ENCODE measurements at regions not wholly inside any gene's neighbourhood (a gene's known extent, or its start where the extent isn't known, plus 50 kb on each side); places are given as distances from the start of the nearest gene placed in this dataset.

DNA sequence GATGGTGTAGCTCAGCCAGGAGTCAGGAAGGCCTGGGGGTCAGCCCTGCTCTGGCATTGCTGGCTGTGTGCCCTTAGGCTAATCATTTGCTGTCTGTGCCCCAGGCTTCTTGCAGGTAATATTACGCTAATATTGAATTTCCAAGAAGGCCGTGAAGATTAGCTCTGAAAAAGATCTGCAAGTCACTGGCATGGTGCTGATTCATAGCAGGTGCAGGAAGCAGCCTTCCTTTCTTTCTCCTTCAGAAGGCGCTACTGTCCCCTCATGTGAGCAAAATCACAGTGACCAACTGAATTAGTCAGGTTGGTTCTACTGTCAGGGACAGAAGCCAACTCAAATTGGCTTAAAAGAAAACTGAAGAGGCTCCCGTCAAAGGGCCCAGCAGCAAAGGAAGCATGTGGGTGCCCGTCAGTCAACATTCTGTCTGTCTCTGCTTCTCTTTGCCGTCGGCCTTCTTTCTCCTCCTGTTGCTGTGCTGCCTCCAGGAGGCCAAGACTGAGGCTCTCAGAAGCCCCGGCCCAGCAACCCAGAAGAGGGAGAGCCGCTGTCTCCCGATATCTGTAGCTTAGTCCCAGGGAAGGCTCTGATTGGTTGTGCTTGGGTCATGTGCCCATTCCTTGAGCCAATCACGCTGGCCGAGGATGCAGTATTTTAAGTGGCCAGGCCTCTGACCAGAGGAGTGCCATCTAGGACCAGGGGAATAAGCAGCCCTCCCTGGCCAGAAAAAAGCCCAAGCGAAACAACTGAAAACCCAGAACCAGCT, 67.8 kb upstream of the NEURL1B start:
- Mint-ChIP-seq H3K9me3 (no peaks in the 10 kb centered on the region), H3K36me3 (no peaks in the 10 kb centered on the region), H3K4me1 (no peaks in the 10 kb centered on the region), H3K27me3 (peaks cover 5% of the 10 kb centered on the region), H3K4me3 (no peak overlapping the region), H3K27ac (no peak overlapping the region)

DNA sequence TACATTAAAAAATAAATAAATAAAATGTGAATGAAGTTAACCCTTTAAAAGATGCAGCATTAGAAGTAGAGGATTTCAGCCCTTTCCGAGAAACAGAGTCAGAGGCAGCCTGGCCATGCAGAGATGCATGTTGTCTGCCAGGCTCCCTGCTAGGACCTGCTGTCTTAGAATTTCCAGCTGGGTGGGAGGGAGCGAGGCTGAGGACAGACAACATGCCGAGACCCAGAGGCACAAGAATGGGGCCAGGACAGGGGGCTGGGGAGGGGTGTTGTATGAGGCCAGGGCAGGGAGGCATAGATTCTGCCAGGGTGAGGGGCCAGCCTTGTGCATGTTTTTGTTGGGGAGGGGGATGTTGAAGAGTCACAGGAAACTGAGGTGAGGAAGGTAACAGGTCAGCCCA, 68.6 kb upstream of the NEURL1B start:
- Mint-ChIP-seq H3K27ac (no peak overlapping the region), H3K9me3 (no peaks in the 10 kb centered on the region), H3K4me1 (no peaks in the 10 kb centered on the region), H3K27me3 (peaks cover 8% of the 10 kb centered on the region), H3K36me3 (peaks cover 2% of the 10 kb centered on the region), H3K4me3 (no peak overlapping the region)

DNA sequence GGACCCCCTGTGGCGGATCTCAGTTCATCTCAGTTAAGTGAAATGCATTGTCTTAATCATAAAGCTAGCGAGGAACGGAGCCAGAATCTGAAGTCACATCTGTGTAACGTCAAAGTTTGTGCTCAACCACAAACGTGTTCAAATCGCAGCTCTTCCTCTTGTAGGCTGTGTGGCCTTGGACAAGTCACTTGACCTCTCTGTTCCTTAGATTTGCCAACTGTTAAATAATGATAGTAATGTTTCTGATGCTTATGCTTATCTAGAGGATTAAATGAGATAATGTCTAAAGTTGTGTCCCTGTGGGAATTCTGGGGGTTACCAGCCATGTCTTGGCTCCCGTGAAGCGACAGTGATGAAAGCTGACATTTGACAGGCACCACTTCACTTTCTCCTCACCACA, 69.2 kb upstream of the NEURL1B start:
- Mint-ChIP-seq H3K4me1 (no peaks in the 10 kb centered on the region), H3K27ac (no peak overlapping the region), H3K4me3 (no peak overlapping the region), H3K36me3 (peaks cover 2% of the 10 kb centered on the region), H3K27me3 (peaks cover 8% of the 10 kb centered on the region), H3K9me3 (no peaks in the 10 kb centered on the region)

DNA sequence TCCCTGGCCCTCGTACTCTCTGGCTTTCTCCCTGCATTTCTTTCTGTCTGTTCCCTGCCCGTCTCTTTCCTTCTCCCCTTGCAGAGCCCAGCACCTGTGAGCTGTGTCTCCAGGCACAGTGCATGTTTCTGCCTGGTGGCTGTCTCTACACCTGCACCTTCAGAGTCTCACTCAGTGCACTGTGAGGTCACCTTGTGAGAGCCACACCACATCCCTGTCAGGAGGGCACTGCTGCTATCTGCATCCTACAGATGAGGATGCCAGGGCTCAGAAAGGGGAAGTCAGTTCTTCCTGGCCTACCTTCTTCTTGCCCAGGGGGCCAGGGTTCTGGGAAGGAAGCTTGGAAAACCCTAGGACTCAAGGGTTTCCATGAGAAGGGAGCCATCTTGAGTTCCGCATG, 69.7 kb upstream of the NEURL1B start:
- Mint-ChIP-seq H3K27me3 (peaks cover 8% of the 10 kb centered on the region), H3K4me3 (no peak overlapping the region), H3K9me3 (no peaks in the 10 kb centered on the region), H3K4me1 (no peaks in the 10 kb centered on the region), H3K36me3 (peaks cover 2% of the 10 kb centered on the region), H3K27ac (peak overlapping the region in 1 of 3 donors; percentile 80)

DNA sequence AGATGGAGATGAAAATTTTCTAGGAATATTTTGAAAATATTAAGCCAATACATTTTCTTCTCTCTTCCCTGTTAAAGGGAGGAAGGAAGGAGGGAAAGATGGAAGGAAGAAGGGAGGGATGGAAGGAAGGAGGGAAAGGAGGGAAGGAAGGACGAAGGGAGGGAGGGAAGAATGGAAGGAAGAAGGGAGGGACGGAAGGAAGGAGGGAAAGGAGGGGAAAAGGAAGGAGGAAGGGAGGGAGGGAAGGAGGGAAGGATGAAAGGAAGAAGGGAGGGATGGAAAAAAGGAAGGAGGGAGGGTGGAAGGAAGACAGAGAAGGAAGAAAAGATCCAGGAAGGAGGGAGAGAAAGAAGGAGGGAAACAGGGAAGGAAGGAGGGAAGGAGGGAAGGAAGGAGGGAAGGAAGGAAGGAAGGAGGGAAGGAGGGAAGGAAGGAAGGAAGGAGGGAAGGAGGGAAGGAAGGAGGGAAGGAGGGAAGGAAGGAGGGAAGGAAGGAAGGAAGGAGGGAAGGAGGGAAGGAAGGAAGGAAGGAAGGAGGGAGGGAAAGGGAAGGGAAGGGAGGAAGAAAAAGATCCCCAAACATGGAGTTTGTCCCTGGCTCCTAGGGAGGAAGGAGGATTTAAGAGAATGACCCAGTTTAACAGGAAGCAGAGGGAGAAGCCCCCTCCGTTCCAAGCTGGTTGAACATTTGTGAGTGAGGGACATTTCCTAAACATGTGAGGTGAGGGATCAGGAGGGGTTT, 70.3 kb upstream of the NEURL1B start:
- Mint-ChIP-seq H3K4me1 (no peaks in the 10 kb centered on the region), H3K4me3 (no peak overlapping the region), H3K9me3 (no peaks in the 10 kb centered on the region), H3K36me3 (peaks cover 2% of the 10 kb centered on the region), H3K27ac (peak overlapping the region in 1 of 3 donors; percentile 80), H3K27me3 (peaks cover 8% of the 10 kb centered on the region)

DNA sequence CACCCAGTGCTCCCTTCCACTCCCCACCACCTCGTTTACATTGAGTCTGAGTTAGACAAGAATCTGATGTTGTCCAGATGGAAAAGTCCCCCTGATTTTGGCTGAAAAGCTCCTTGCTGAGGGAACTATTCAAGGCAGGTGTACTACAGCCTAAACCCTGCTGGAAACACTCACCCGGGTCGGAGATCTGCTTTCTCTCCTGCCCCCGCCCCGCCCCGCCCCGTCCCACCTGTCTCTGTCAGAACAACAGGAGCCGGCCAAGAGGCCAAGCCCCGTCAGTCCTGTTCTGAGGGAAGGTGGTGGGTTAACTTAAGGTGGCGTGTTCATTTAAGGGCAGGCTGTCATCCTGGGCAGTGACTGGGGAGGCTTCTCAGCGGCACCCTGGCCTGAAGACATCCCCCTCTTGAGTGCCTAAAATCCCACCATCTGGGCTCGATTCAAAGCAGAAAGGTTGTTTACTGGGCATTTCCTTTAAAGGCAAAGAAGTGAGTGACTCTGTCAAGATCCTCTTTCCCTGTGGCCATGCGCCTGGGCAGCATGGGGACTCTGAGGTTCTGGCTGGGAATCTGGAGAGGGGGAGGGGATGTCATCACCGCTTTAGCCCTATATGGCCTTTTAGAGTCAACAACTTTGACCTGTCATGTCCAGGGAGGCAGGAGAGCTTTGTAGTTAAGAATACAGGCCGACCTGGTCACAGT, 71.1 kb upstream of the NEURL1B start:
- peaks cover 8% of the 10 kb centered on the region for H3K27me3 Mint-ChIP-seq
- no peaks in the 10 kb centered on the region for H3K4me1 Mint-ChIP-seq
- H3K9me3 Mint-ChIP-seq: no peaks in the 10 kb centered on the region
- no peak overlapping the region for H3K27ac Mint-ChIP-seq
- H3K4me3 Mint-ChIP-seq: no peak overlapping the region
- peaks cover 2% of the 10 kb centered on the region for H3K36me3 Mint-ChIP-seq

DNA sequence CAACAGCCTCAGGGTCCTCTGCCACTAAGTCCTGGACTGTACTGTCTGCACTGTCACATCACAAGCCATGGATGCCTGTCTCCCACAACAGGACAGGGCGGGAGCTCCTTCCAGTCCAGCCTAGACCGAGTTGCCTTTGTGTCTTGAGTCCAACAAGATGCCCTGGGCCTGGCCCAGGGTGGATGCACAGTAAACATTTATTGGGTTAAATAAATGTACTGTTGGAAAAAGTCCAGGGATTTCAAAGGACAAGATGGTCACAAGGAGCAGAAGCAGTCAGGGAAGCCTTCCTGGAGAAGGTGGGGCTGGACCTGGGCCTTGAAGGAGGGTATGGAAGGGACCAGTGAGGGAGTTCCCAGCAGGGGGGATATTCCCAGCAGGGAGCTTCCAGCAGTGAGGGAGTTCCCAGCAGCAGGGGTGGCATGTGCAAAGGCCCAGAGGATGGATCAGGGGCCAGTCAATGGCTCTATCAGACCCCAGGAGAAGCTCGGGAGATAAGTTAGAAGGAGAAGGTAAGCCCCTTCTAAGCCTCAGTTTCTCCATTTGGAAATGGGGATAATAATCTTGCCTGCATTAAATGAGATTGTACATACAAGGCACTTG, 72.7 kb upstream of the NEURL1B start:
- Mint-ChIP-seq H3K4me3 (peak overlapping the region in 1 of 4 donors; percentile 21), H3K4me1 (no peaks in the 10 kb centered on the region), H3K27ac (no peak overlapping the region), H3K9me3 (no peaks in the 10 kb centered on the region), H3K27me3 (peaks cover 5% of the 10 kb centered on the region), H3K36me3 (peaks cover 2% of the 10 kb centered on the region)

DNA sequence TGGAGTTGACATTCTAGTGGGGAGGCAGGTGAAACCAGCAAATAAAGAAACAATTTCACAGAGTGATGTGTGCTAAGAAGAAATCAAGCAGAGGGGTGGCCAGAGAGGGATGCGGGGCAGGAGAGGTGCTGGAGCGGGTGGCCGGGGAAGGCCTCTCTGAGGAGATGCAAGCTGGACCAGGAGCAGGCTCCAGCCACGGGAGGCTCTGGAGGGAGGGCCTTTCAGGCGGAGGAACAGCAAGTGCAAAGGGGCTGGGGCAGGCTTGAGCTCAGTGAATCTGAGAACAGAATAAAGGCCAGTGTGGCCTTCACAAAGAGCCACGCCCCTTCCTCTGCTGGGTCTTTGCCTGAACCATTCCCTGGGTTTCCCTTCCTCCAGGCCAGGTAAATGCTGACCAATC, 73.2 kb upstream of the NEURL1B start:
- H3K4me1 Mint-ChIP-seq: no peaks in the 10 kb centered on the region
- peak overlapping the region in 1 of 3 donors; percentile 73 for H3K27ac Mint-ChIP-seq
- peaks cover 2% of the 10 kb centered on the region for H3K36me3 Mint-ChIP-seq
- H3K9me3 Mint-ChIP-seq: no peaks in the 10 kb centered on the region
- no peak overlapping the region for H3K4me3 Mint-ChIP-seq
- peaks cover 9% of the 10 kb centered on the region for H3K27me3 Mint-ChIP-seq

DNA sequence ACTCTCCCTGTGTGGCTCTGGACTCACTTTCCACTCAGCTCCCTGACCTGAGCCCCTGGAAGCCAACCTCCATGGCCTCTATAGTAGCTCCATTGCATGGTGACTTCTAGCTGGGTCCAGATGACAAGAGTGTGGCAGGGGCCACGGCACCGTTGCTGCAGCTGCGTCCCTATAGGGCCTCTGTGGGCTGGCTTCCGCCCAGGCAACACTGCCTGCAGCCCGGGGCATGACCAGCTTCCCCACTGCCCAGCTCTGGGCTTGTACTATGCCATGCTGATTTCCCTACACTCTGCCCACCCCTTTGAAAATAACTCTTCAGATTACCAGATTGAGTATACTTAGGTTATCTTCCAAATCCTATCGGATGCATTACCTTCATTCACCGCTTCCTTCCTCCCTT, 73.8 kb upstream of the NEURL1B start:
- peaks cover 13% of the 10 kb centered on the region for H3K27me3 Mint-ChIP-seq
- peaks cover 2% of the 10 kb centered on the region for H3K36me3 Mint-ChIP-seq
- H3K27ac Mint-ChIP-seq: peak overlapping the region in 1 of 3 donors; percentile 73
- no peak overlapping the region for H3K4me3 Mint-ChIP-seq
- no peaks in the 10 kb centered on the region for H3K4me1 Mint-ChIP-seq
- H3K9me3 Mint-ChIP-seq: no peaks in the 10 kb centered on the region

DNA sequence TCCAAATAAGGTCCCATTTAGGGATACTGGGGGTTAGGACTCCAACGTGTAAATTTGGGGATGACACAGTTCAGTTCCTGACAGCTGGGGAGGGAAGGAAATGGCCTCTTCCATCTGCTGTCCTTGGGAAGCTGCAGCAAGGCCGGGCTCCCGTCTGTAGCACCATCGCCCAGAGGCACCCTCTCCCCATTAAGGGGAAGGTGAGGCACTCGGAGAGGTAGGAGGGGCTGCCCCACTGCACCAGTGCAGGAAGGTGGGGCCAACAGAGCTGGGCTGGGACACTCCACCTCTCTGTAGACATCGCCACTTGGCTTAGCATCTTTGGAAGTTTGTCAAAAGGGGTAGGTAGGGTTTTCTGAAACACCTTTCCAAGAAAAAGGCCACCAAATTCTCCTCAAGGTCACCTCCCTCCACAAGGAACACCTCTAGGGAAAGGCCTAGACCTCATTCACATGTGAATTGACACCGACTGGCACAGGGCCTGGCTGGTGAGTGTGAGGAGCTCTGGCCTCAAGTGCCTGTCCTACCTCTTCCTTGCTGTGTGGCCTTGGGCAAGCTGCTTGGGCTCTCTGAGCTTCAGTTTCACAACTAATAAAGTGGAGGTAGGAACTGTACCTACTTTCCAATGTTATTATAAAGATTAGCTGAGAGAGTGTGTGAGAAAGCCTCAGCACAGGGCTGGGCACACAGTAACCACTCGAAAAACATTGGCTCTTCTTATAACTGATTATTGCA, 75.0 kb upstream of the NEURL1B start:
- Mint-ChIP-seq H3K36me3 (peaks cover 2% of the 10 kb centered on the region), H3K27ac (no peak overlapping the region), H3K27me3 (peaks cover 13% of the 10 kb centered on the region), H3K9me3 (no peaks in the 10 kb centered on the region), H3K4me1 (no peaks in the 10 kb centered on the region), H3K4me3 (no peak overlapping the region)

DNA sequence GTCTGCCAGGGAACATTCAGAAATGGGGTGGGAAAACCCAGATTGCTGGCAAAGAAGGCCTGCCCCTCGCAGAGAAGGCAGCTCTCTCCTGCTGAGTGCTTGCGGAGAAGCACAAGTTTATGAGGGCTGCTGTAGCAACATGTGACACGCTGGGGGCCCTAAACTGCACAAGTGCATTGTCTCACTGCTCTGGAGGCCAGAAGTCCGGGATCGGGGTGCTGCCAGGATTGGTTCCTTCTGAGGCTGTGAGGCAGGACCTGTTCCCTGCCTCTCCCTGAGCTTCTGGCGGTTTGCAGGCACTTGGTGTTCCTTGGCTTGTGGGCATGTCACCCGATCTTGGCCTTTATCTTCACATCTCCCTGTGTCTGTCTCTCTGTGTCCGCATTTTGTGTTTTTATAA, 75.6 kb upstream of the NEURL1B start:
- Mint-ChIP-seq H3K4me3 (no peak overlapping the region), H3K27me3 (peaks cover 13% of the 10 kb centered on the region), H3K27ac (no peak overlapping the region), H3K36me3 (peaks cover 2% of the 10 kb centered on the region), H3K4me1 (no peaks in the 10 kb centered on the region), H3K9me3 (no peaks in the 10 kb centered on the region)

DNA sequence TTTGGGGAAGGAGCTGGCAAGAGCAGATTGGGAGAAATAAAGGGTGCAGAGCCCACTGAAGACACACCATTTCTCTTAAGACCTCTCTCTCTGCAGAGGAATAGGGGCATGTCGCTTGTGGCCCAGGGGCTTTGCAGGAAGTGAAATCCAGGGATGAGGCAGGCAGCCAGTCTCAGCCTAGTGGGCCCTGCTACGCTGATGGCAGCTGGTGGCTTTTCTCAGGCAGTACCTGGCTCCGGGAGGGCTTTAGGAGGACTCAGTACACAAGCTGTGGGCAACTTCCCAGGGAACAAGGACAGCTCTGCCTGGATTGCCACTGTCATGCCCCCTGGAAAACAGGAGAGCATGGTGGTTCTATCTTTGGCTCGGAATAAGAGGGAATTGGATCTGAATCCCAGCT, 76.2 kb upstream of the NEURL1B start:
- Mint-ChIP-seq H3K36me3 (peaks cover 2% of the 10 kb centered on the region), H3K4me3 (no peak overlapping the region), H3K4me1 (no peaks in the 10 kb centered on the region), H3K27me3 (peaks cover 13% of the 10 kb centered on the region), H3K9me3 (no peaks in the 10 kb centered on the region), H3K27ac (no peak overlapping the region)

DNA sequence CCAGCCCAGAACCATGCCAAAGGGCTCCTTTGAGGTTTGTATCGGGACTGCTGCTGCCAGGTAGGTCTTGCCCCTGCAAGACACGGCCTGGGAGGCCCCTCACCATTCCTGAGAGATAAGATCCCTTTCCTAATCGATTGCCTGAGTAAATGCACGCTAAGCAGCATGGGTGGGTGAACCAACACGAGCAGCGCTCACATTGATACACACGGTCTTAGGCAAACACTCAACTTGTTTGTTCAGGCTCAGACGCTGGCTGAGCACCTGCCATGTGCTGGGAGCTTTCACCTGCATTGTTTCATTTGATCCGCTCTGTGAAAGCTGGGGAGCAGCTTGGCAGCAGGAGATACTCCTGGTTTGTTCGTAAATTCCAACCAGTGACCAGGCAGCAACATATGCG, 76.9 kb upstream of the NEURL1B start:
- Mint-ChIP-seq H3K36me3 (peaks cover 2% of the 10 kb centered on the region), H3K27ac (no peak overlapping the region), H3K4me1 (no peaks in the 10 kb centered on the region), H3K9me3 (no peaks in the 10 kb centered on the region), H3K27me3 (peaks cover 13% of the 10 kb centered on the region), H3K4me3 (no peak overlapping the region)

DNA sequence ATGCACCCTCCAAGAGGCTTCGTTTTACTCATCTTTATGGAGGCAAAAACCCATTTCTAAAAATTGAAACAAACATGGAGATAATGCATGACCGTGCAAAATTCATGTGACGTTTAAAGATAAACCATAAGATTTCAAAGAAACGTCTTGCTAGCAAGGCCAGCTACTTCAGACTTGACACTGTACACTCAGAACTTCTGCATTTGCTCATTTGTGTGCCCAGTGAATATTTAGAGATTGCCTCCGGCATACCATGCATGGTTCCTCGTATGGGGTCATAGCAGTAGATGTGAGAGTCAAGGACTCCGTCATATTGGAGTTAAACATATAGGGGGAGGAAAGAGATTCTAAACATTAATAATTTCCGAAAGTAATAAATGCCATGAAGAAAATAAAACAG, 78.6 kb upstream of the NEURL1B start:
- Mint-ChIP-seq H3K4me1 (no peaks in the 10 kb centered on the region), H3K36me3 (no peaks in the 10 kb centered on the region), H3K27me3 (peaks cover 14% of the 10 kb centered on the region), H3K27ac (peak overlapping the region in 1 of 3 donors; percentile 11), H3K9me3 (no peaks in the 10 kb centered on the region), H3K4me3 (no peak overlapping the region)

DNA sequence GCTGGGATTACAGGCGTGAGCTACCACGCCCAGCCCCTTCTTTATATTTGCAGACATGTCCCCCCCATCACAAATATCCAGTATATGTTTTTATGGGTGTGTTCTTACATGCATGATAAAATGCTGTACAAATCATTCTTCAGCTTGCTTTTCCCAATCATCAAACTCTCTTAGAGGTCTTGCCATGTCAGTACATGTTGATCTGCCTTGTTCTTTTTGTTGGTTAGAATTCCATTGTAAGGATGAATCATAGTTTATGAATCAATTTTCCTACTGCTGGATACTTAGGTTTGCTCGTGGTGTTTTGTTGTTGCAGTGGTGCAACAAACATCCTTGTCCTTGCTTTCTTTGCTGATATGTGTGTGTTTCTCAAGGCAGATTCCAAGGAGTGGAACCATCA, 79.9 kb upstream of the NEURL1B start:
- no peak overlapping the region for H3K4me3 Mint-ChIP-seq
- H3K27me3 Mint-ChIP-seq: peaks cover 14% of the 10 kb centered on the region
- peaks cover 1% of the 10 kb centered on the region for H3K36me3 Mint-ChIP-seq
- H3K4me1 Mint-ChIP-seq: no peaks in the 10 kb centered on the region
- H3K9me3 Mint-ChIP-seq: no peaks in the 10 kb centered on the region
- H3K27ac Mint-ChIP-seq: no peak overlapping the region

Measured in IgD-negative memory B cell (primary cell).